Myocyte (in vitro differentiated cells): ENCODE measurements at regions not wholly inside any gene's neighbourhood (a gene's known extent, or its start where the extent isn't known, plus 50 kb on each side); places are given as distances from the start of the nearest gene placed in this dataset.

Experiments used
- DNase-seq: peaks from one replicate; pipeline ENCODE4 v3.0.0-alpha.2; 2012; ENCODE audit warnings: low read depth

- DNase-seq = no peak
These were observed 1162.1 kb downstream of the SORCS3 start for GRCh38 chr10:105803206-105803605.

- no peak for DNase-seq
These were observed 1159.6 kb downstream of the SORCS3 start for GRCh38 chr10:105800641-105801040.

GRCh38 chr10:105798328-105798889 is 1157.3 kb downstream of the SORCS3 start:
- DNase-seq = no peak

- no peak for DNase-seq
These were observed 1156.3 kb downstream of the SORCS3 start for GRCh38 chr10:105797234-105797890.

- no peak for DNase-seq
These were observed 1152.0 kb downstream of the SORCS3 start for GRCh38 chr10:105793071-105793470.

GRCh38 chr10:105785721-105786120 is 1144.6 kb downstream of the SORCS3 start:
- no peak for DNase-seq

GRCh38 chr10:105783936-105784483 is 1142.9 kb downstream of the SORCS3 start:
- no peak for DNase-seq

- no peak for DNase-seq
These were observed 1133.8 kb downstream of the SORCS3 start for GRCh38 chr10:105774881-105775280.

- no peak for DNase-seq
These were observed 1133.3 kb downstream of the SORCS3 start for GRCh38 chr10:105774351-105774750.

- no peak for DNase-seq
These were observed 1129.6 kb downstream of the SORCS3 start for GRCh38 chr10:105770524-105771212.

GRCh38 chr10:105769248-105770184 is 1128.4 kb downstream of the SORCS3 start:
- DNase-seq = no peak

GRCh38 chr10:105763611-105764010 is 1122.5 kb downstream of the SORCS3 start:
- DNase-seq = no peak

- DNase-seq = no peak
These were observed 1120.6 kb downstream of the SORCS3 start for GRCh38 chr10:105761576-105762260.

- no peak for DNase-seq
These were observed 1118.6 kb downstream of the SORCS3 start for GRCh38 chr10:105759669-105760068.

- no peak for DNase-seq
These were observed 1117.3 kb downstream of the SORCS3 start for GRCh38 chr10:105758209-105758998.

GRCh38 chr10:105757302-105757701 is 1116.2 kb downstream of the SORCS3 start:
- DNase-seq = no peak

GRCh38 chr10:105756386-105756785 is 1115.3 kb downstream of the SORCS3 start:
- DNase-seq = no peak

GRCh38 chr10:105751688-105752087 is 1110.6 kb downstream of the SORCS3 start:
- DNase-seq = no peak

- no peak for DNase-seq
These were observed 1104.6 kb downstream of the SORCS3 start for GRCh38 chr10:105745596-105746148.
